Body of pancreas (tissue), 4 donors: ENCODE measurements at regions not wholly inside any gene's neighbourhood (a gene's known extent, or its start where the extent isn't known, plus 50 kb on each side); places are given as distances from the start of the nearest gene placed in this dataset.

Experiments used
- ATAC-seq: fragments of 150-250 bp; one replicate; pipeline ENCODE4 v1.9.1; 2016
- DNase-seq, 4 donors: peaks; one replicate each; pipeline ENCODE4 v3.0.0-alpha.2; 2019
- H3K27ac ChIP-seq, 4 donors: fragments of 200-600 bp; sonication (generic); 1 replicate in 3 of 4; 2 replicates in 1 of 4; pipeline versions ENCODE4 v1.5.1 to v1.6.1; 2016 to 2019; ENCODE audit warnings: mild to moderate bottlenecking in 1 of 4, mixed read lengths in 1 of 4, moderate library complexity in 1 of 4
- H3K27me3 ChIP-seq, 2 donors: fragments of 200-600 bp; sonication (generic); one replicate each; pipeline ENCODE4 v1.6.0; 2016; ENCODE audit warnings: mild to moderate bottlenecking in 1 of 2
- H3K36me3 ChIP-seq, 2 donors: fragments of 200-600 bp; sonication (generic); replicated peaks in 1 of 2; 2 replicates each; pipeline ENCODE4 v1.5.1; 2016; ENCODE audit warnings: low read depth in 2 of 2; ENCODE audit not compliant: insufficient read depth in 1 of 2
- H3K4me1 ChIP-seq: fragments of 200-600 bp; sonication (generic); one replicate; pipeline ENCODE4 v1.6.0; 2016
- H3K4me3 ChIP-seq, 2 donors: fragments of 200-600 bp; sonication (generic); 1 replicate in 1 of 2; 2 replicates in 1 of 2; pipeline ENCODE4 v1.5.1; 2016 to 2019
- H3K9me3 ChIP-seq, 3 donors: fragments of 200-600 bp; sonication (generic); 1 replicate in 2 of 3; 2 replicates in 1 of 3; pipeline ENCODE4 v1.5.1; 2016
- CTCF ChIP-seq, 7 experiments: fragments of 450-650 bp in 4 of 7; fragments of 200-600 bp in 3 of 7; sonication (generic) in 3 of 7; IDR thresholded peaks; one replicate each; pipeline ENCODE4 v1.5.1; 2016 to 2019; ENCODE audit warnings: antibody characterized with exemption in 7 of 7
- POLR2A ChIP-seq, 3 donors: fragments of 450-650 bp; IDR thresholded peaks; one replicate each; pipeline ENCODE4 v1.6.1; 2016; ENCODE audit warnings: antibody characterized with exemption in 3 of 3, mild to moderate bottlenecking in 2 of 3
- WGBS, 2 donors: methylation state at CpG; one replicate each; pipeline ENCODE4 v1.1.5; 2017; 5-methylcytosine and 5-hydroxymethylcytosine counted together
- intact Hi-C: fragments of 100-400 bp; cut with DNase I; formaldehyde crosslinking; loops from one replicate; pipeline ENCODE4 v1.15.1; 2023

- H3K27ac ChIP-seq: no peak overlapping the region
- no peak overlapping the region for H3K4me3 ChIP-seq
- H3K27me3 ChIP-seq: no peaks in the 10 kb centered on the region
- TF ChIP-seq POLR2A (IDR thresholded peaks at IDR 0.05) (no peak), CTCF (IDR thresholded peaks at IDR 0.05) (no peak)
- H3K9me3 ChIP-seq: no peaks in the 10 kb centered on the region
- ATAC-seq (no peak), DNase-seq (no peak)
- intact Hi-C loops: no loop called here
- H3K36me3 ChIP-seq: no peaks in the 10 kb centered on the region
- no peaks in the 10 kb centered on the region for H3K4me1 ChIP-seq
Measured at GRCh38 chr18:39302481-39302880, 1736.9 kb upstream of the CELF4 start.

- Histone ChIP-seq H3K4me3 (no peak overlapping the region), H3K27me3 (no peaks in the 10 kb centered on the region), H3K4me1 (no peaks in the 10 kb centered on the region), H3K27ac (no peak overlapping the region), H3K36me3 (no peaks in the 10 kb centered on the region), H3K9me3 (no peaks in the 10 kb centered on the region)
- no peak for ATAC-seq
- TF ChIP-seq CTCF (IDR thresholded peaks at IDR 0.05): no peak
- no peak for TF ChIP-seq POLR2A (IDR thresholded peaks at IDR 0.05)
- intact Hi-C loops: no loop called here
- no peak for DNase-seq
- WGBS, 2 donors: 66 to 68% methylated on average over 4 of the region's 4 CpGs
Measured at GRCh38 chr18:39299152-39299551, 1733.6 kb upstream of the CELF4 start.

- TF ChIP-seq POLR2A (IDR thresholded peaks at IDR 0.05) (no peak), CTCF (IDR thresholded peaks at IDR 0.05) (no peak)
- Histone ChIP-seq H3K36me3 (no peaks in the 10 kb centered on the region), H3K27ac (no peak overlapping the region), H3K4me3 (no peak overlapping the region), H3K4me1 (no peaks in the 10 kb centered on the region), H3K27me3 (no peaks in the 10 kb centered on the region), H3K9me3 (no peaks in the 10 kb centered on the region)
- DNase-seq (no peak), ATAC-seq (no peak)
- intact Hi-C loops: no loop called here
- WGBS, 2 donors: 85 to 96% methylated on average over 1 of the region's 1 CpG
Measured at GRCh38 chr18:39297225-39297624, 1731.6 kb upstream of the CELF4 start.

- 90 to 92% methylated on average over 10 of the region's 10 CpGs for WGBS, 2 donors
- Histone ChIP-seq H3K27me3 (no peaks in the 10 kb centered on the region), H3K9me3 (no peaks in the 10 kb centered on the region), H3K36me3 (no peaks in the 10 kb centered on the region), H3K4me1 (no peaks in the 10 kb centered on the region), H3K27ac (no peak overlapping the region), H3K4me3 (no peak overlapping the region)
- DNase-seq: no peak
- intact Hi-C loops: no loop called here
- no peak for ATAC-seq
- TF ChIP-seq POLR2A (IDR thresholded peaks at IDR 0.05): no peak
- TF ChIP-seq CTCF (IDR thresholded peaks at IDR 0.05): no peak
Measured at GRCh38 chr18:39296293-39296888, 1730.8 kb upstream of the CELF4 start.

GRCh38 chr18:39276764-39277163, 1711.2 kb upstream of the CELF4 start:
- no peaks in the 10 kb centered on the region for H3K36me3 ChIP-seq
- no peak for TF ChIP-seq CTCF (IDR thresholded peaks at IDR 0.05)
- no peak for TF ChIP-seq POLR2A (IDR thresholded peaks at IDR 0.05)
- DNase-seq: no peak
- no peak overlapping the region for H3K27ac ChIP-seq
- no peaks in the 10 kb centered on the region for H3K9me3 ChIP-seq
- ATAC-seq: no peak
- no peaks in the 10 kb centered on the region for H3K4me1 ChIP-seq
- intact Hi-C loops: no loop called here
- H3K4me3 ChIP-seq: no peak overlapping the region
- H3K27me3 ChIP-seq: no peaks in the 10 kb centered on the region
